Effector memory CD8-positive, alpha-beta T cell (primary cell): ENCODE measurements at regions not wholly inside any gene's neighbourhood (a gene's known extent, or its start where the extent isn't known, plus 50 kb on each side); places are given as distances from the start of the nearest gene placed in this dataset.

ENCODE experiments used
- ATAC-seq: fragments of 150-1000 bp; cut with Tn5 transposase; replicated peaks from 2 replicates; pipeline ENCODE4 v1.10.0; 2021; ENCODE audit warnings: mild to moderate bottlenecking, moderate library complexity
- DNase-seq, 3 experiments: peaks; one replicate each; pipeline ENCODE4 v3.0.0; 2021
- H3K27ac Mint-ChIP-seq, 2 donors: one replicate each; pipeline ENCODE4 v1.8.0; 2022; ENCODE audit warnings: mild to moderate bottlenecking in 2 of 2, mixed read lengths in 2 of 2, moderate library complexity in 2 of 2
- H3K27me3 Mint-ChIP-seq, 2 donors: one replicate each; pipeline ENCODE4 v1.8.0; 2022; ENCODE audit warnings: mixed read lengths in 2 of 2
- H3K36me3 Mint-ChIP-seq: one replicate; pipeline ENCODE4 v1.8.0; 2022; ENCODE audit warnings: mild to moderate bottlenecking, moderate library complexity, mixed read lengths; ENCODE audit not compliant: insufficient read depth
- H3K4me1 Mint-ChIP-seq, 2 donors: one replicate each; pipeline ENCODE4 v1.8.0; 2022; ENCODE audit warnings: low read depth in 2 of 2, mixed read lengths in 2 of 2
- H3K4me3 Mint-ChIP-seq, 2 donors: one replicate each; pipeline ENCODE4 v1.8.0; 2022; ENCODE audit warnings: mild to moderate bottlenecking in 2 of 2, mixed read lengths in 2 of 2, moderate library complexity in 2 of 2
- H3K9me3 Mint-ChIP-seq, 2 donors: one replicate each; pipeline ENCODE4 v1.8.0; 2022; ENCODE audit warnings: mixed read lengths in 2 of 2

- peaks cover 6 to 16% of the 10 kb centered on the region in 2 donors for H3K27me3 Mint-ChIP-seq
- H3K4me1 Mint-ChIP-seq = no peaks in the 10 kb centered on the region
- no peaks in the 10 kb centered on the region for H3K9me3 Mint-ChIP-seq
- no peaks in the 10 kb centered on the region for H3K36me3 Mint-ChIP-seq
- H3K4me3 Mint-ChIP-seq = no peak overlapping the region
- ATAC-seq = no peak
- H3K27ac Mint-ChIP-seq = no peak overlapping the region
- DNase-seq = no peak
Observed at GRCh38 chr6:4671587-4672115, 104.6 kb upstream of the CDYL start.

- ATAC-seq (no peak), DNase-seq (no peak)
- no peaks in the 10 kb centered on the region for H3K4me1 Mint-ChIP-seq
- H3K9me3 Mint-ChIP-seq = no peaks in the 10 kb centered on the region
- H3K36me3 Mint-ChIP-seq = no peaks in the 10 kb centered on the region
- H3K4me3 Mint-ChIP-seq = no peak overlapping the region
- peaks cover 6 to 16% of the 10 kb centered on the region in 2 donors for H3K27me3 Mint-ChIP-seq
- no peak overlapping the region for H3K27ac Mint-ChIP-seq
Observed at GRCh38 chr6:4670824-4671409, 105.3 kb upstream of the CDYL start.

- peaks cover 6 to 18% of the 10 kb centered on the region in 2 donors for H3K27me3 Mint-ChIP-seq
- H3K4me1 Mint-ChIP-seq = no peaks in the 10 kb centered on the region
- no peaks in the 10 kb centered on the region for H3K9me3 Mint-ChIP-seq
- ATAC-seq (no peak), DNase-seq (no peak)
- H3K36me3 Mint-ChIP-seq = no peaks in the 10 kb centered on the region
- H3K4me3 Mint-ChIP-seq = no peak overlapping the region
- no peak overlapping the region for H3K27ac Mint-ChIP-seq
Observed at GRCh38 chr6:4670290-4670689, 105.9 kb upstream of the CDYL start.

- no peak for ATAC-seq
Observed at GRCh38 chr6:4668271-4669179, 107.7 kb upstream of the CDYL start.

GRCh38 chr6:4667591-4667990, 108.6 kb upstream of the CDYL start:
- Mint-ChIP-seq H3K4me3 (no peak overlapping the region), H3K27me3 (peaks cover 7 to 9% of the 10 kb centered on the region in 2 donors), H3K4me1 (no peaks in the 10 kb centered on the region), H3K27ac (no peak overlapping the region), H3K9me3 (no peaks in the 10 kb centered on the region), H3K36me3 (no peaks in the 10 kb centered on the region)
- DNase-seq (no peak), ATAC-seq (no peak)

More at GRCh38 chr6:4668271-4669179, 107.7 kb upstream of the CDYL start:
- DNase-seq = no peak
- H3K27ac Mint-ChIP-seq = no peak overlapping the region
- no peak overlapping the region for H3K4me3 Mint-ChIP-seq
- H3K9me3 Mint-ChIP-seq = no peaks in the 10 kb centered on the region
- peaks cover 7 to 9% of the 10 kb centered on the region in 2 donors for H3K27me3 Mint-ChIP-seq
- no peaks in the 10 kb centered on the region for H3K4me1 Mint-ChIP-seq
- H3K36me3 Mint-ChIP-seq = no peaks in the 10 kb centered on the region

GRCh38 chr6:4666886-4667513, 109.2 kb upstream of the CDYL start:
- H3K27me3 Mint-ChIP-seq = peaks cover 7 to 9% of the 10 kb centered on the region in 2 donors
- DNase-seq (no peak), ATAC-seq (no peak)
- H3K27ac Mint-ChIP-seq = no peak overlapping the region
- H3K4me1 Mint-ChIP-seq = no peaks in the 10 kb centered on the region
- no peak overlapping the region for H3K4me3 Mint-ChIP-seq
- no peaks in the 10 kb centered on the region for H3K36me3 Mint-ChIP-seq
- no peaks in the 10 kb centered on the region for H3K9me3 Mint-ChIP-seq

- DNase-seq (no peak), ATAC-seq (no peak)
- no peak overlapping the region for H3K27ac Mint-ChIP-seq
- no peak overlapping the region for H3K4me3 Mint-ChIP-seq
- H3K4me1 Mint-ChIP-seq = no peaks in the 10 kb centered on the region
- H3K36me3 Mint-ChIP-seq = peaks cover 3% of the 10 kb centered on the region
- peaks cover 7 to 16% of the 10 kb centered on the region in 2 donors for H3K27me3 Mint-ChIP-seq
- H3K9me3 Mint-ChIP-seq = no peaks in the 10 kb centered on the region
Observed at GRCh38 chr6:4665489-4666417, 110.5 kb upstream of the CDYL start.

- ATAC-seq = no peak
- H3K4me1 Mint-ChIP-seq = no peaks in the 10 kb centered on the region
Observed at GRCh38 chr6:4664911-4665310, 111.3 kb upstream of the CDYL start.

GRCh38 chr6:4664117-4664626, 112.0 kb upstream of the CDYL start:
- H3K27ac Mint-ChIP-seq = no peak overlapping the region
- no peaks in the 10 kb centered on the region for H3K4me1 Mint-ChIP-seq
- peaks cover 3% of the 10 kb centered on the region for H3K36me3 Mint-ChIP-seq
- peaks cover 7 to 16% of the 10 kb centered on the region in 2 donors for H3K27me3 Mint-ChIP-seq
- no peak for ATAC-seq
- H3K4me3 Mint-ChIP-seq = no peak overlapping the region
- H3K9me3 Mint-ChIP-seq = no peaks in the 10 kb centered on the region
- no peak for DNase-seq

More at GRCh38 chr6:4664911-4665310, 111.3 kb upstream of the CDYL start:
- Mint-ChIP-seq H3K4me3 (no peak overlapping the region), H3K27me3 (peaks cover 7 to 16% of the 10 kb centered on the region in 2 donors), H3K27ac (no peak overlapping the region), H3K36me3 (peaks cover 3% of the 10 kb centered on the region), H3K9me3 (no peaks in the 10 kb centered on the region)
- no peak for DNase-seq

GRCh38 chr6:4662886-4663285, 113.3 kb upstream of the CDYL start:
- Mint-ChIP-seq H3K4me3 (no peak overlapping the region), H3K9me3 (no peaks in the 10 kb centered on the region), H3K4me1 (no peaks in the 10 kb centered on the region), H3K27me3 (peaks cover 7 to 16% of the 10 kb centered on the region in 2 donors), H3K36me3 (peaks cover 3% of the 10 kb centered on the region), H3K27ac (no peak overlapping the region)
- DNase-seq (no peak), ATAC-seq (no peak)

- Mint-ChIP-seq H3K27me3 (peaks cover 7 to 16% of the 10 kb centered on the region in 2 donors), H3K36me3 (peaks cover 3% of the 10 kb centered on the region), H3K27ac (no peak overlapping the region), H3K9me3 (no peaks in the 10 kb centered on the region), H3K4me1 (no peaks in the 10 kb centered on the region), H3K4me3 (no peak overlapping the region)
- DNase-seq (no peak), ATAC-seq (no peak)
Observed at GRCh38 chr6:4661391-4661790, 114.8 kb upstream of the CDYL start.

GRCh38 chr6:4660377-4661321, 115.6 kb upstream of the CDYL start:
- Mint-ChIP-seq H3K9me3 (no peaks in the 10 kb centered on the region), H3K27ac (no peak overlapping the region), H3K4me1 (no peaks in the 10 kb centered on the region), H3K27me3 (peaks cover 8 to 14% of the 10 kb centered on the region in 2 donors), H3K4me3 (no peak overlapping the region), H3K36me3 (peaks cover 3% of the 10 kb centered on the region)
- no peak for ATAC-seq
- DNase-seq = no peak
